IMR-90 (cell line): ENCODE measurements at regions not wholly inside any gene's neighbourhood (a gene's known extent, or its start where the extent isn't known, plus 50 kb on each side); places are given as distances from the start of the nearest gene placed in this dataset.

ENCODE experiments used
- ATAC-seq: fragments of 200-7000 bp; cut with Tn5 transposase; 2 replicates; pipeline ENCODE4 v1.9.1; 2020; ENCODE audit warnings: low read depth, mild to moderate bottlenecking, moderate library complexity
- BruUV-seq: library from RNA; stranded (reverse); fragments of 400-500 nt; replicated peaks from 2 replicates; lab custom pipeline; 2021; lab: Mats Ljungman, UMichigan
- CTCF ChIA-PET: fragments of 300-600 bp; formaldehyde crosslinking; extraction: SDS; loops from one replicate; lab custom pipeline; 2021; ENCODE audit warnings: antibody characterized with exemption; lab: Yijun Ruan, JAX
- POLR2A ChIA-PET: fragments of 300-600 bp; sonication (Branson Sonifier 250); formaldehyde crosslinking; loops from one replicate; lab custom pipeline; 2022; ENCODE audit warnings: antibody characterized with exemption; ENCODE audit not compliant: unreplicated experiment; lab: Charles Lee
- DNase-seq: peaks from one replicate; pipeline ENCODE4 v3.0.0; 2013
- H2AFZ ChIP-seq: replicated peaks from 2 replicates; pipeline ENCODE3; 2013; ENCODE audit warnings: low read length, mild to moderate bottlenecking; ENCODE audit not compliant: poor library complexity
- H2AK5ac ChIP-seq: 2 replicates; pipeline ENCODE4 v1.6.1; 2013; ENCODE audit warnings: low read depth, low read length, inconsistent platforms
- H2AK9ac ChIP-seq: replicated peaks from 2 replicates; pipeline ENCODE3; 2013; ENCODE audit warnings: mild to moderate bottlenecking, low read depth, low read length, moderate library complexity; ENCODE audit not compliant: poor library complexity
- H2BK120ac ChIP-seq: 2 replicates; pipeline ENCODE4 v1.6.1; 2013; ENCODE audit warnings: low read depth, low read length, inconsistent platforms
- H2BK15ac ChIP-seq: 3 replicates; pipeline ENCODE4 v1.6.1; 2013; ENCODE audit warnings: low read depth, low read length, inconsistent platforms
- H2BK20ac ChIP-seq: 2 replicates; pipeline ENCODE4 v1.6.1; 2013; ENCODE audit warnings: low read depth, mild to moderate bottlenecking, inconsistent platforms, low read length, moderate library complexity
- H2BK5ac ChIP-seq: 2 replicates; pipeline ENCODE4 v1.6.1; 2013; ENCODE audit warnings: mild to moderate bottlenecking, low read depth, low read length, inconsistent platforms; ENCODE audit not compliant: poor library complexity, severe bottlenecking
- H3K14ac ChIP-seq: replicated peaks from 2 replicates; pipeline ENCODE4 v1.6.1; 2013; ENCODE audit warnings: low read depth, low read length, inconsistent platforms
- H3K18ac ChIP-seq: 2 replicates; pipeline ENCODE4 v1.6.1; 2013; ENCODE audit warnings: low read depth, low read length, control low read depth
- H3K23ac ChIP-seq: 2 replicates; pipeline ENCODE4 v1.6.1; 2013; ENCODE audit warnings: low read depth, low read length, inconsistent platforms
- H3K27ac ChIP-seq: 2 replicates; pipeline ENCODE4 v1.5.1; 2013; ENCODE audit warnings: mild to moderate bottlenecking, control low read depth, low read length; ENCODE audit not compliant: insufficient read depth
- H3K27me3 ChIP-seq: 2 replicates; pipeline ENCODE4 v1.6.1; 2013; ENCODE audit warnings: low read length; ENCODE audit not compliant: control insufficient read depth, insufficient read depth
- H3K36me3 ChIP-seq: 2 replicates; pipeline ENCODE4 v1.6.1; 2013; ENCODE audit warnings: low read length, mixed read lengths; ENCODE audit not compliant: control insufficient read depth, insufficient read depth
- H3K4ac ChIP-seq: 2 replicates; pipeline ENCODE4 v1.6.1; 2013; ENCODE audit warnings: low read depth, low read length, inconsistent platforms
- H3K4me1 ChIP-seq: 2 replicates; pipeline ENCODE4 v1.6.1; 2013; ENCODE audit warnings: low read length, mixed read lengths; ENCODE audit not compliant: control insufficient read depth, insufficient read depth
- H3K4me2 ChIP-seq: 2 replicates; pipeline ENCODE4 v1.6.1; 2013; ENCODE audit warnings: low read depth, mild to moderate bottlenecking, control low read depth, low read length, moderate library complexity
- H3K4me3 ChIP-seq: 2 replicates; pipeline ENCODE4 v1.5.1; 2013; ENCODE audit warnings: low read depth, mild to moderate bottlenecking, control low read depth, low read length, moderate library complexity; ENCODE audit not compliant: insufficient read depth
- H3K56ac ChIP-seq: 2 replicates; pipeline ENCODE4 v1.6.1; 2013; ENCODE audit warnings: low read length, inconsistent platforms; ENCODE audit not compliant: insufficient read depth; ENCODE audit errors: extremely low read depth
- H3K79me1 ChIP-seq, 2 experiments: 2 replicates each; pipeline ENCODE4 v1.6.1; 2013; ENCODE audit warnings: low read length in 2 of 2, inconsistent platforms in 1 of 2, low read depth in 1 of 2
- H3K9ac ChIP-seq: 2 replicates; pipeline ENCODE4 v1.6.1; 2013; ENCODE audit warnings: low read depth, low read length, control low read depth
- H3K9me1 ChIP-seq: 2 replicates; pipeline ENCODE4 v1.6.1; 2013; ENCODE audit warnings: low read length, inconsistent platforms; ENCODE audit not compliant: insufficient read depth
- H3K9me3 ChIP-seq: 2 replicates; pipeline ENCODE4 v1.6.1; 2013; ENCODE audit warnings: low read length; ENCODE audit not compliant: control insufficient read depth, insufficient read depth
- H4K20me1 ChIP-seq: 2 replicates; pipeline ENCODE4 v1.6.1; 2013; ENCODE audit warnings: low read length, inconsistent platforms; ENCODE audit not compliant: insufficient read depth
- H4K5ac ChIP-seq: 2 replicates; pipeline ENCODE4 v1.6.1; 2013; ENCODE audit warnings: mild to moderate bottlenecking, low read depth, low read length, control low read depth
- H4K8ac ChIP-seq, 2 experiments: 2 replicates each; pipeline ENCODE4 v1.6.1; 2013; ENCODE audit warnings: low read depth in 2 of 2, low read length in 2 of 2, control low read depth in 1 of 2, inconsistent platforms in 1 of 2
- H4K91ac ChIP-seq: 2 replicates; pipeline ENCODE4 v1.6.1; 2013; ENCODE audit warnings: low read depth, low read length, inconsistent platforms; ENCODE audit not compliant: insufficient read depth
- CEBPB ChIP-seq: IDR thresholded peaks from 2 replicates; pipeline ENCODE4 v1.6.1; 2012; ENCODE audit warnings: low read depth, low read length, improper control_type of control experiment
- CHD1 ChIP-seq: IDR thresholded peaks from 2 replicates; pipeline ENCODE4 v1.6.1; 2012; ENCODE audit warnings: low read depth, low read length, improper control_type of control experiment
- CTCF ChIP-seq: conservative IDR thresholded peaks from 2 replicates; pipeline ENCODE4 v1.5.1; 2012; ENCODE audit warnings: mild to moderate bottlenecking, low read depth, low read length, improper control_type of control experiment
- ELK1 ChIP-seq: fragments of 150-350 bp; IDR thresholded peaks from 2 replicates; pipeline ENCODE4 v1.6.1; 2016; ENCODE audit warnings: low read depth, mild to moderate bottlenecking, low read length, moderate library complexity, borderline replicate concordance
- FOS ChIP-seq: fragments of 150-350 bp; IDR thresholded peaks from 2 replicates; pipeline ENCODE4 v1.6.1; 2016; ENCODE audit warnings: low read depth, low read length
- MAFK ChIP-seq: IDR thresholded peaks from 2 replicates; pipeline ENCODE4 v1.6.1; 2012; ENCODE audit warnings: low read depth, low read length, improper control_type of control experiment
- MAZ ChIP-seq: IDR thresholded peaks from 2 replicates; pipeline ENCODE4 v1.6.1; 2012; ENCODE audit warnings: low read depth, mild to moderate bottlenecking, low read length, improper control_type of control experiment, moderate library complexity, borderline replicate concordance
- MXI1 ChIP-seq: IDR thresholded peaks from 2 replicates; pipeline ENCODE4 v1.6.1; 2012; ENCODE audit warnings: low read depth, mild to moderate bottlenecking, low read length, moderate library complexity, borderline replicate concordance
- RAD21 ChIP-seq: IDR thresholded peaks from 2 replicates; pipeline ENCODE4 v1.6.1; 2012; ENCODE audit warnings: low read length, improper control_type of control experiment
- RFX5 ChIP-seq: IDR thresholded peaks from 2 replicates; pipeline ENCODE4 v1.8.0; 2012; ENCODE audit warnings: low read depth, mild to moderate bottlenecking, low read length, moderate library complexity
- WGBS, 2 experiments: methylation state at CpG; one replicate each; pipeline versions ENCODE4 v1.1.5 to v1.1.7; 2013; ENCODE audit warnings: missing lambda C conversion rate in 2 of 2; ENCODE audit not compliant: insufficient read length in 1 of 2; ENCODE audit errors: extremely low coverage in 2 of 2; 5-methylcytosine and 5-hydroxymethylcytosine counted together
- dilution Hi-C: fragments of 300-500 bp; cut with HindIII; formaldehyde crosslinking; loops from one replicate; pipeline ENCODE4 v1.14.3; 2018; ENCODE audit warnings: low sequenced_read_pairs; ENCODE audit not compliant: unreplicated experiment
- in situ Hi-C: fragments of 300-500 bp; cut with MboI; formaldehyde crosslinking; loops from 3 replicates; pipeline ENCODE4 v1.14.3; 2019; ENCODE audit warnings: low sequenced_read_pairs, inconsistent platforms, mixed read lengths
- intact Hi-C: fragments of 100-400 bp; cut with micrococcal nuclease; formaldehyde crosslinking; loops from 2 replicates; pipeline ENCODE4 v1.10.0; 2022

DNA sequence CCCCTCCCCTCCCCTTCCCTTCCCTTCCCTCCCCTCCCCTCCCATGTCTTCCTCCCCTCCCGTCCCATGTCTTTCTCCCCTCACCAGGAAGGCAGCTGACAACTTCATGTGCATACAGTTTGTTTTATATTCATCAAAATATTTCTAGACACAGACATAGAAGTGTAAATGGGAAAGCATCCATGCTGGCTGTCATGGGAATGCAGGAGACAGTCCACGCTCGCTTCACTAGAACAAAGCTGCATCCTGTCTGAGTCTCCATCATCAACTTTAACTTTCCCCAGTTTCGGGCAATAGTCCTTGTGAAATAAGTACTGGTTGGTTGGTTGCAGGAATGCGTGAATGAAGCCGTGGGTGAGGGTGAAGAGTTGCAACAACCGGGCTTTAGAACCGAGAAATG lies 226.9 kb downstream of the DCDC2C start:
- Histone ChIP-seq H4K91ac (no peak overlapping the region), H3K27ac (no peak overlapping the region), H3K36me3 (no peaks in the 10 kb centered on the region), H4K8ac (no peak overlapping the region), H3K4me2 (no peak overlapping the region), H2BK120ac (no peak overlapping the region), H3K9ac (no peak overlapping the region), H3K79me1 (no peaks in the 10 kb centered on the region), H4K5ac (no peak overlapping the region), H2AK5ac (no peak overlapping the region), H3K18ac (no peak overlapping the region), H3K23ac (no peak overlapping the region), H2BK5ac (no peak overlapping the region), H3K9me1 (no peaks in the 10 kb centered on the region), H2BK15ac (no peak overlapping the region), H3K4me3 (no peak overlapping the region), H3K14ac (no peak overlapping the region), H3K4ac (no peak overlapping the region), H2BK20ac (no peak overlapping the region), H2AFZ (no peak overlapping the region), H3K27me3 (no peaks in the 10 kb centered on the region), H3K9me3 (peaks cover 12% of the 10 kb centered on the region; the same call in 1 of the 2 replicates), H4K20me1 (no peaks in the 10 kb centered on the region), H3K56ac (no peak overlapping the region), H3K4me1 (no peaks in the 10 kb centered on the region), H2AK9ac (no peak overlapping the region)
- ATAC-seq (no peak), DNase-seq (no peak)
- dilution Hi-C loops (no loop called here), intact Hi-C loops (no loop called here), in situ Hi-C loops (no loop called here)
- POLR2A ChIA-PET, result no interaction called here
- no TSS peak for BruUV-seq
- no CpG with 5 or more reads among the region's 8 CpGs for WGBS, 2 experiments
- no peak for TF ChIP-seq RFX5
- TF ChIP-seq ELK1, result no peak
- TF ChIP-seq MAFK, result no peak
- no peak for TF ChIP-seq MAZ
- no peak for TF ChIP-seq CEBPB
- TF ChIP-seq MXI1, result no peak
- no peak for TF ChIP-seq RAD21
- TF ChIP-seq CHD1, result no peak
- no peak for TF ChIP-seq CTCF
- TF ChIP-seq FOS, result no peak
- CTCF ChIA-PET, result no interaction called here
